AG04450 (cell line): ENCODE measurements at regions not wholly inside any gene's neighbourhood (a gene's known extent, or its start where the extent isn't known, plus 50 kb on each side); places are given as distances from the start of the nearest gene placed in this dataset.
"Not testable (repeated sequence)": the region's sequence is repeated elsewhere in the genome, so short reads cannot be mapped to it uniquely, and the experiment has no call there.

ENCODE experiments used
- CTCF ChIA-PET: fragments of 300-600, 350-600 bp; formaldehyde crosslinking; extraction: SDS; loops from one replicate; lab custom pipeline; 2022; ENCODE audit warnings: antibody characterized with exemption, inconsistent platforms; lab: Charles Lee
- POLR2A ChIA-PET: fragments of 350-600 bp; formaldehyde crosslinking; extraction: SDS; loops from one replicate; lab custom pipeline; 2021; ENCODE audit warnings: antibody characterized with exemption, inconsistent platforms; lab: Yijun Ruan, JAX
- DNase-seq: peaks from one replicate; pipeline ENCODE4 v3.0.0-alpha.2; 2011; ENCODE audit warnings: low read depth, low spot score
- H3K27ac ChIP-seq: one replicate; pipeline ENCODE4 v1.5.1; 2012; ENCODE audit warnings: low read depth, low read length, control low read depth
- H3K27me3 ChIP-seq: one replicate; pipeline ENCODE4 v1.6.0; 2012; ENCODE audit warnings: low read length; ENCODE audit not compliant: control insufficient read depth, insufficient read depth
- H3K4me3 ChIP-seq: 2 replicates; pipeline ENCODE4 v1.5.1; 2011; ENCODE audit warnings: mild to moderate bottlenecking, low read depth, low read length, control low read depth
- H3K9me3 ChIP-seq: 2 replicates; pipeline ENCODE4 v1.5.1; 2012; ENCODE audit warnings: low read length; ENCODE audit not compliant: control insufficient read depth, insufficient read depth
- CTCF ChIP-seq: IDR thresholded peaks from 2 replicates; pipeline ENCODE4 v1.5.1; 2011; ENCODE audit warnings: low read depth, low read length, control low read depth, inconsistent platforms

- peaks cover 16% of the 10 kb centered on the region for H3K9me3 ChIP-seq
- H3K27me3 ChIP-seq, H3K4me3 ChIP-seq, H3K27ac ChIP-seq, POLR2A ChIA-PET, DNase-seq, CTCF ChIA-PET: not testable (repeated sequence)
Measured at GRCh38 chr13:18666585-18666984, 515.0 kb downstream of the TUBA3C start.

- H3K27me3 ChIP-seq, DNase-seq, H3K4me3 ChIP-seq, H3K27ac ChIP-seq, POLR2A ChIA-PET, CTCF ChIA-PET: not testable (repeated sequence)
- peaks cover 16% of the 10 kb centered on the region for H3K9me3 ChIP-seq
Measured at GRCh38 chr13:18665716-18666115, 515.9 kb downstream of the TUBA3C start.

GRCh38 chr13:18665124-18665523, 516.5 kb downstream of the TUBA3C start:
- CTCF ChIA-PET, H3K27me3 ChIP-seq: not testable (repeated sequence)

GRCh38 chr13:18663222-18663621, 518.4 kb downstream of the TUBA3C start:
- H3K9me3 ChIP-seq, result peaks cover 16% of the 10 kb centered on the region
- DNase-seq, H3K27me3 ChIP-seq, H3K4me3 ChIP-seq, POLR2A ChIA-PET, CTCF ChIA-PET, H3K27ac ChIP-seq: not testable (repeated sequence)

More at GRCh38 chr13:18665124-18665523, 516.5 kb downstream of the TUBA3C start:
- DNase-seq, H3K27ac ChIP-seq, H3K4me3 ChIP-seq, POLR2A ChIA-PET: not testable (repeated sequence)
- H3K9me3 ChIP-seq, result peaks cover 16% of the 10 kb centered on the region

- H3K9me3 ChIP-seq, CTCF ChIA-PET, POLR2A ChIA-PET, H3K27ac ChIP-seq, H3K27me3 ChIP-seq, DNase-seq, H3K4me3 ChIP-seq: not testable (repeated sequence)
Measured at GRCh38 chr13:18643644-18644172, 537.9 kb downstream of the TUBA3C start.

- CTCF ChIA-PET, H3K4me3 ChIP-seq: not testable (repeated sequence)
- peaks cover 11% of the 10 kb centered on the region for H3K9me3 ChIP-seq
Measured at GRCh38 chr13:18628928-18629327, 552.7 kb downstream of the TUBA3C start.

GRCh38 chr13:18628428-18628827, 553.2 kb downstream of the TUBA3C start:
- POLR2A ChIA-PET, result no interaction called here
- TF ChIP-seq CTCF, result no peak

More at GRCh38 chr13:18628928-18629327, 552.7 kb downstream of the TUBA3C start:
- DNase-seq, POLR2A ChIA-PET, H3K27me3 ChIP-seq, H3K27ac ChIP-seq: not testable (repeated sequence)

GRCh38 chr13:18624061-18624460, 557.6 kb downstream of the TUBA3C start:
- DNase-seq, H3K27ac ChIP-seq, H3K4me3 ChIP-seq, POLR2A ChIA-PET, H3K9me3 ChIP-seq, CTCF ChIA-PET, H3K27me3 ChIP-seq: not testable (repeated sequence)

More at GRCh38 chr13:18628428-18628827, 553.2 kb downstream of the TUBA3C start:
- Histone ChIP-seq H3K4me3 (no peak overlapping the region), H3K27ac (no peak overlapping the region), H3K27me3 (no peaks in the 10 kb centered on the region), H3K9me3 (peaks cover 11% of the 10 kb centered on the region)
- no peak for DNase-seq
- CTCF ChIA-PET, result no interaction called here

GRCh38 chr13:18618442-18618841, 563.2 kb downstream of the TUBA3C start:
- H3K4me3 ChIP-seq, CTCF ChIA-PET, DNase-seq, H3K9me3 ChIP-seq, POLR2A ChIA-PET, H3K27me3 ChIP-seq, H3K27ac ChIP-seq: not testable (repeated sequence)

GRCh38 chr13:18610476-18610875, 571.1 kb downstream of the TUBA3C start:
- H3K9me3 ChIP-seq, H3K4me3 ChIP-seq, POLR2A ChIA-PET, CTCF ChIA-PET, H3K27me3 ChIP-seq, H3K27ac ChIP-seq, DNase-seq: not testable (repeated sequence)

GRCh38 chr13:18609371-18609770, 572.3 kb downstream of the TUBA3C start:
- DNase-seq, POLR2A ChIA-PET, H3K27ac ChIP-seq, CTCF ChIA-PET, H3K9me3 ChIP-seq, H3K27me3 ChIP-seq, H3K4me3 ChIP-seq: not testable (repeated sequence)
